Neural progenitor cell (in vitro differentiated cells): ENCODE measurements at regions not wholly inside any gene's neighbourhood (a gene's known extent, or its start where the extent isn't known, plus 50 kb on each side); places are given as distances from the start of the nearest gene placed in this dataset.

ENCODE experiments used
- CTCF ChIP-seq: fragments of 200-600 bp; sonication (generic); IDR thresholded peaks from 2 replicates; pipeline ENCODE4 v1.5.1; 2017; ENCODE audit warnings: antibody characterized with exemption, mild to moderate bottlenecking
- EZH2 ChIP-seq: fragments of 200-600 bp; sonication (generic); IDR thresholded peaks from 2 replicates; pipeline ENCODE4 v1.6.1; 2017; ENCODE audit warnings: antibody characterized with exemption, mild to moderate bottlenecking, moderate library complexity
- EZH2phosphoT487 ChIP-seq: fragments of 200-600 bp; sonication (generic); IDR thresholded peaks from 2 replicates; pipeline ENCODE4 v1.6.1; 2017; ENCODE audit warnings: antibody characterized with exemption

- TF ChIP-seq EZH2 (no peak), CTCF (no peak), EZH2phosphoT487 (no peak)
These were observed 331.4 kb upstream of the CDH5 start for GRCh38 chr16:66035096-66035495.
